Mammary epithelial cell (primary cell): ENCODE measurements at regions not wholly inside any gene's neighbourhood (a gene's known extent, or its start where the extent isn't known, plus 50 kb on each side); places are given as distances from the start of the nearest gene placed in this dataset.
"Not testable (repeated sequence)": the region's sequence is repeated elsewhere in the genome, so short reads cannot be mapped to it uniquely, and the experiment has no call there.

Source experiments
- CTCF ChIP-seq, 2 donors: IDR thresholded peaks in 1 of 2; conservative IDR thresholded peaks in 1 of 2; 2 replicates each; pipeline ENCODE4 v1.5.1; 2011 to 2012; ENCODE audit warnings: inconsistent platforms in 2 of 2, low read length in 2 of 2, mild to moderate bottlenecking in 2 of 2, control low read depth in 1 of 2, low read depth in 1 of 2; ENCODE audit not compliant: insufficient read depth in 1 of 2; ENCODE audit errors: extremely low read depth in 1 of 2
- EZH2 ChIP-seq: IDR thresholded peaks from 2 replicates; pipeline ENCODE4 v1.6.1; 2012; ENCODE audit warnings: low read length, inconsistent platforms, borderline replicate concordance

DNA sequence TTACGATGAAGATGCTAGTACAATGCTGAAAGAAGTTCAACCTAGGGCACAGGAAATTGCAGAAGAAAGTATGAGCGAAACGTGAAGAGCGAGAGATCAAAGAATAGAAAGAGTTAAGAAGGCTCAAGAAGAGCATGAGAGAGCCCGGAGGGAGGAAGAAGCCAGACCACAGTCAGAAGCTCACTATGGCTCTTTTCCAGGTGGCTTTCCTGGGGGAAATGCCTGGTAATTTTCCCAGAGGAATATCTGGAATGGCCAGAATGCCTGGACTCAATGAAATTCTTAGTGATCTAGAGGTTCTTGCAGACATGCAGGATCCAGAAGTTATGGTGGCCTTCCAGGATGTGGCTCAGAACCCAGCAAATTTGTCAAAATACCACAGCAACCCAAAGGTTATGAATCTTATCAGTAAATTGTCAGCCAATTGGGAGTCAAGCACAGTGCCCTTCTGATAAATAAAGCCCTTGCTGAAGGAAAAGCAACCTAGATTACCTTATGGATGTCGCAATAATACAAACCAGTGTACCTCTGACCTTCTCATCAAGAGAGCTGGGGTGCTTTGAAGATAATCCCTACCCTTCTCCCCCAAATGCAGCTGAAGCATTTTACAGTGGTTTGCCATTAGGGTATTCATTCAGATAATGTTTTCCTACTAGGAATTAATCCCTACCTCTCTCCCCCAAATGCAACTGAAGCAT lies 78.0 kb upstream of the ADGRL2 start:
- TF ChIP-seq CTCF (conservative IDR thresholded peaks at IDR 0.05 in 1 of 2, IDR thresholded peaks at IDR 0.05 in 1 of 2; ENCODE audit: extremely low read depth in 1 of 2, insufficient read depth in 1 of 2, low read depth in 1 of 2, low read length in 2 of 2); EZH2: not testable (repeated sequence)
